A549 (cell line): ENCODE measurements at regions not wholly inside any gene's neighbourhood (a gene's known extent, or its start where the extent isn't known, plus 50 kb on each side); places are given as distances from the start of the nearest gene placed in this dataset.

Experiments
- ATAC-seq, 2 experiments: fragments of 200-7000 bp in 1 of 2; fragments of >200 bp in 1 of 2; cut with Nextera tagmentation in 1 of 2; cut with Tn5 transposase in 1 of 2; 3 replicates each; pipeline versions ENCODE4 v1.8.0 to v1.9.1; 2018 to 2020; ENCODE audit warnings: mild to moderate bottlenecking in 1 of 2, moderate library complexity in 1 of 2
- CTCF ChIA-PET: fragments of 300-600 bp; sonication (Branson Sonifier 250); formaldehyde crosslinking; extraction: SDS; loops from one replicate; lab custom pipeline; 2021; ENCODE audit warnings: antibody characterized with exemption, inconsistent platforms; lab: Yijun Ruan, JAX
- POLR2A ChIA-PET: fragments of 350-600 bp; formaldehyde crosslinking; extraction: SDS; loops from one replicate; lab custom pipeline; 2021; ENCODE audit warnings: antibody characterized with exemption, inconsistent platforms; lab: Yijun Ruan, JAX
- DNase-seq, 2 experiments: peaks; one replicate each; pipeline versions ENCODE4 v3.0.0 to v3.0.0-alpha.2; 2011 to 2016; ENCODE audit warnings: low read depth in 1 of 2, low spot score in 1 of 2
- FAIRE-seq: peaks from 2 replicates; lab custom pipeline; 2011; peaks lifted over from hg19 to GRCh38; lab: Jason Lieb, UNC
- H3K27ac ChIP-seq, 2 experiments: fragments of >200 bp; sonication (Bioruptor Twin); formaldehyde crosslinking; 3 replicates each; pipeline ENCODE4 v1.5.1; 2016 to 2017
- H3K4me1 ChIP-seq: fragments of >200 bp; sonication (Bioruptor Twin); formaldehyde crosslinking; 3 replicates; pipeline ENCODE4 v1.6.1; 2016
- H3K4me2 ChIP-seq: fragments of >200 bp; sonication (Bioruptor Twin); formaldehyde crosslinking; 3 replicates; pipeline ENCODE4 v1.6.1; 2016
- H3K4me3 ChIP-seq: fragments of >200 bp; sonication (Bioruptor Twin); formaldehyde crosslinking; 3 replicates; pipeline ENCODE4 v1.5.1; 2016
- H3K9me3 ChIP-seq: fragments of >200 bp; sonication (Bioruptor Twin); formaldehyde crosslinking; 3 replicates; pipeline ENCODE4 v1.6.1; 2016
- BCL3 ChIP-seq: fragments of >200 bp; sonication (Bioruptor Twin); formaldehyde crosslinking; IDR thresholded peaks from 3 replicates; pipeline ENCODE4 v1.6.1; 2016
- BHLHE40 ChIP-seq: IDR thresholded peaks from 2 replicates; pipeline ENCODE4 v1.6.1; 2012; ENCODE audit warnings: low read depth, low read length, inconsistent platforms
- ESRRA ChIP-seq: fragments of 150-350 bp; IDR thresholded peaks from 2 replicates; pipeline ENCODE4 v1.6.1; 2014; ENCODE audit warnings: mild to moderate bottlenecking, low read length, borderline replicate concordance
- FOSB ChIP-seq: fragments of 250-450 bp; sonication (Bioruptor Pico); IDR thresholded peaks from 2 replicates; pipeline ENCODE4 v1.5.0; 2020; ENCODE audit warnings: mild to moderate bottlenecking, moderate library complexity
- HES2 ChIP-seq: fragments of >200 bp; sonication (Bioruptor Twin); formaldehyde crosslinking; IDR thresholded peaks from 2 replicates; pipeline ENCODE4 v1.6.1; 2016
- HOXB5 ChIP-seq: fragments of 250-450 bp; sonication (Bioruptor Pico); IDR thresholded peaks from 2 replicates; pipeline ENCODE4 v1.5.0; 2020; ENCODE audit warnings: mild to moderate bottlenecking, moderate library complexity
- KDM1A ChIP-seq: fragments of 200-600 bp; sonication (generic); IDR thresholded peaks from 2 replicates; pipeline ENCODE4 v1.6.1; 2016; ENCODE audit warnings: low read depth, mild to moderate bottlenecking
- MAFK ChIP-seq: fragments of 450-650 bp; IDR thresholded peaks from 2 replicates; pipeline ENCODE4 v1.6.1; 2014; ENCODE audit not compliant: partially characterized antibody
- MYC ChIP-seq: IDR thresholded peaks from 2 replicates; pipeline ENCODE4 v1.6.1; 2012; ENCODE audit warnings: mild to moderate bottlenecking, inconsistent platforms, low read length, improper control_type of control experiment, borderline replicate concordance
- NFE2L2 ChIP-seq: fragments of 150-350 bp; conservative IDR thresholded peaks from 2 replicates; pipeline ENCODE4 v1.6.1; 2014; ENCODE audit warnings: low read length
- RAD21 ChIP-seq, 2 experiments: fragments of >200 bp in 1 of 2; sonication (Bioruptor Twin) in 1 of 2; formaldehyde crosslinking in 1 of 2; IDR thresholded peaks in 1 of 2; conservative IDR thresholded peaks in 1 of 2; 2 replicates in 1 of 2; 3 replicates in 1 of 2; pipeline ENCODE4 v1.6.1; 2012 to 2018; ENCODE audit warnings: inconsistent platforms in 1 of 2
- RARB ChIP-seq: fragments of 250-450 bp; sonication (Bioruptor Pico); IDR thresholded peaks from 2 replicates; pipeline ENCODE4 v1.8.0; 2021; ENCODE audit warnings: mild to moderate bottlenecking, moderate library complexity
- REST ChIP-seq: fragments of 200-600 bp; sonication (generic); IDR thresholded peaks from 2 replicates; pipeline ENCODE4 v1.6.1; 2016; ENCODE audit warnings: antibody characterized with exemption, mild to moderate bottlenecking, moderate library complexity
- RNF2 ChIP-seq: fragments of 200-600 bp; sonication (generic); IDR thresholded peaks from 2 replicates; pipeline ENCODE4 v1.6.1; 2016; ENCODE audit warnings: low read depth, mild to moderate bottlenecking, antibody characterized with exemption, moderate library complexity, borderline replicate concordance
- SREBF2 ChIP-seq: fragments of 450-650 bp; IDR thresholded peaks from 2 replicates; pipeline ENCODE4 v1.6.1; 2014; ENCODE audit warnings: mild to moderate bottlenecking, moderate library complexity
- ZC3H11A ChIP-seq: fragments of 450-650 bp; IDR thresholded peaks from 2 replicates; pipeline ENCODE4 v1.6.1; 2014; ENCODE audit warnings: antibody characterized with exemption, mild to moderate bottlenecking
- ZNF302 ChIP-seq: fragments of 250-450 bp; sonication (Bioruptor Pico); IDR thresholded peaks from 2 replicates; pipeline ENCODE4 v1.9.0; 2021; ENCODE audit warnings: inconsistent platforms, mild to moderate bottlenecking, moderate library complexity
- ZSCAN20 ChIP-seq: fragments of 250-450 bp; sonication (Bioruptor Pico); IDR thresholded peaks from 2 replicates; pipeline ENCODE4 v1.8.0; 2022; ENCODE audit warnings: mild to moderate bottlenecking, moderate library complexity
- WGBS: methylation state at CpG from one replicate; pipeline ENCODE4 v1.1.6; 2017; ENCODE audit errors: missing lambda C conversion rate; 5-methylcytosine and 5-hydroxymethylcytosine counted together
- TF ChIP-seq, protein P1 (sequence below): fragments of 450-650 bp; IDR thresholded peaks from 2 replicates; pipeline ENCODE4 v1.6.1; 2014; ENCODE audit warnings: antibody characterized with exemption
- TF ChIP-seq, protein P2 (sequence below): IDR thresholded peaks from 2 replicates; pipeline ENCODE4 v1.6.1; 2012; ENCODE audit warnings: low read depth, borderline replicate concordance
- TF ChIP-seq, protein P3 (sequence below): fragments of 250-450 bp; sonication (Bioruptor Pico); IDR thresholded peaks from 2 replicates; pipeline ENCODE4 v1.5.0; 2021; ENCODE audit warnings: mild to moderate bottlenecking, moderate library complexity, borderline replicate concordance

DNA sequence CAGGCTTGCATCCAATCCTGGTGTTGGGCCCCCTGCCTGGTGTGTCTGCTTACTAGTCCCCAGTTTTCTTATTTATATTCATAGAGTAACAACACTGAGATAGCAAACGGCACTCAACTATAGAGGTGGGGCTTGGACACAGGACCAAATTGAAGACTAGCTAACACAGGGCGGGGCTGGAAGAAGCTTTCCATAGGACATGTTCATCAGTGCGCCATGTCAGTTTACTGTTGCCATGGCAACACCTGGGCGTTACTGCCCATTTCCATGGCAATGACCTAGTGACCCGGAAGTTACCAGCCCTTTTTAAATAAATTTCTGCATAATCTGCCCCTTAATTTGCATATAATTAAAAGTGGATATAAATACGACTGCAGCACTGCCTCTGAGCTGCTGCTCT lies 275.5 kb upstream of the TMEM132C start:
- no peak for TF ChIP-seq FOSB (CRISPR knock-in tag)
- TF ChIP-seq RARB (CRISPR knock-in tag), result no peak
- no peak for TF ChIP-seq MYC
- TF ChIP-seq, protein P1, sequence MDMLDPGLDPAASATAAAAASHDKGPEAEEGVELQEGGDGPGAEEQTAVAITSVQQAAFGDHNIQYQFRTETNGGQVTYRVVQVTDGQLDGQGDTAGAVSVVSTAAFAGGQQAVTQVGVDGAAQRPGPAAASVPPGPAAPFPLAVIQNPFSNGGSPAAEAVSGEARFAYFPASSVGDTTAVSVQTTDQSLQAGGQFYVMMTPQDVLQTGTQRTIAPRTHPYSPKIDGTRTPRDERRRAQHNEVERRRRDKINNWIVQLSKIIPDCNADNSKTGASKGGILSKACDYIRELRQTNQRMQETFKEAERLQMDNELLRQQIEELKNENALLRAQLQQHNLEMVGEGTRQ, result no peak
- no peak for TF ChIP-seq KDM1A
- no peak for TF ChIP-seq SREBF2
- no peak for TF ChIP-seq RNF2
- no peak for TF ChIP-seq ZSCAN20 (CRISPR knock-in tag)
- TF ChIP-seq REST, result no peak
- no peak for TF ChIP-seq RAD21 (conservative IDR thresholded peaks at IDR 0.05 in 1 of 2, IDR thresholded peaks at IDR 0.05 in 1 of 2)
- TF ChIP-seq BHLHE40, result no peak
- no peak for TF ChIP-seq HES2
- no peak for TF ChIP-seq ESRRA
- TF ChIP-seq, protein P2, sequence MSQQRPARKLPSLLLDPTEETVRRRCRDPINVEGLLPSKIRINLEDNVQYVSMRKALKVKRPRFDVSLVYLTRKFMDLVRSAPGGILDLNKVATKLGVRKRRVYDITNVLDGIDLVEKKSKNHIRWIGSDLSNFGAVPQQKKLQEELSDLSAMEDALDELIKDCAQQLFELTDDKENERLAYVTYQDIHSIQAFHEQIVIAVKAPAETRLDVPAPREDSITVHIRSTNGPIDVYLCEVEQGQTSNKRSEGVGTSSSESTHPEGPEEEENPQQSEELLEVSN, result no peak
- TF ChIP-seq, protein P3, sequence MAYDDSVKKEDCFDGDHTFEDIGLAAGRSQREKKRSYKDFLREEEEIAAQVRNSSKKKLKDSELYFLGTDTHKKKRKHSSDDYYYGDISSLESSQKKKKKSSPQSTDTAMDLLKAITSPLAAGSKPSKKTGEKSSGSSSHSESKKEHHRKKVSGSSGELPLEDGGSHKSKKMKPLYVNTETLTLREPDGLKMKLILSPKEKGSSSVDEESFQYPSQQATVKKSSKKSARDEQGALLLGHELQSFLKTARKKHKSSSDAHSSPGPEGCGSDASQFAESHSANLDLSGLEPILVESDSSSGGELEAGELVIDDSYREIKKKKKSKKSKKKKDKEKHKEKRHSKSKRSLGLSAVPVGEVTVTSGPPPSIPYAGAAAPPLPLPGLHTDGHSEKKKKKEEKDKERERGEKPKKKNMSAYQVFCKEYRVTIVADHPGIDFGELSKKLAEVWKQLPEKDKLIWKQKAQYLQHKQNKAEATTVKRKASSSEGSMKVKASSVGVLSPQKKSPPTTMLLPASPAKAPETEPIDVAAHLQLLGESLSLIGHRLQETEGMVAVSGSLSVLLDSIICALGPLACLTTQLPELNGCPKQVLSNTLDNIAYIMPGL, result no peak
- TF ChIP-seq ZNF302 (CRISPR knock-in tag), result no peak
- TF ChIP-seq ZC3H11A, result no peak
- ATAC-seq, result no peak
- WGBS, result 28% methylated on average over 6 of the region's 6 CpGs
- DNase-seq, result no peak
- Histone ChIP-seq H3K4me1 (no peaks in the 10 kb centered on the region), H3K4me3 (no peak overlapping the region), H3K27ac (no peak overlapping the region), H3K9me3 (no peaks in the 10 kb centered on the region), H3K4me2 (no peak overlapping the region)
- ChIA-PET CTCF (no interaction called here), POLR2A (no interaction called here)
- FAIRE-seq, result no peak

DNA sequence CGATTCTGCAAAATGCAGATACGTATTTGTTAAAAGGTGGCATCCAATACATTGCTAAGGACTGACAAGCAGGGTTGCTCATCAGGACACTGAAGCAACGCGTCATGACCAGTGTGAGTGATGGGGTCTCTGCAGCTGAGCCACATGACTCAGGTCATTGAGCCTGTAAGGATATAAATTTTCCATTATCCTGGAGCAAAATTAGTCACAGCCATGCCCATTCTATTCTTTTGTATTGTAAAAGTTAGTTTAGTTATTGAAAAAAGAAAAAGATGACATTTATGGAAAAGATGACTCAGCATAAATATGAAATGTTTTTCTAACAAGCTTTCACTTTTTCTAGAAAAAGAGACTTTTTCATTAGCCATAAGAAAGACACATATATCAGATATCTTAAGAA lies 268.0 kb upstream of the TMEM132C start:
- no peak for DNase-seq
- 44% methylated on average over 4 of the region's 4 CpGs for WGBS
- Histone ChIP-seq H3K9me3 (no peaks in the 10 kb centered on the region), H3K4me1 (no peaks in the 10 kb centered on the region), H3K27ac (no peak overlapping the region), H3K4me3 (no peak overlapping the region), H3K4me2 (no peak overlapping the region)
- no peak for FAIRE-seq
- CTCF ChIA-PET, result no interaction called here
- no peak for TF ChIP-seq BCL3
- no peak for TF ChIP-seq HOXB5 (CRISPR knock-in tag)
- peak; percentile 98 for TF ChIP-seq MAFK
- TF ChIP-seq NFE2L2, result peak; percentile 65
- no peak for ATAC-seq
- POLR2A ChIA-PET, result no interaction called here
